Nephron progenitor cell (in vitro differentiated cells): ENCODE measurements at regions not wholly inside any gene's neighbourhood (a gene's known extent, or its start where the extent isn't known, plus 50 kb on each side); places are given as distances from the start of the nearest gene placed in this dataset.

Experiments
- DNase-seq: peaks from one replicate; pipeline ENCODE4 v3.0.0; 2021
- H3K27ac Mint-ChIP-seq: 2 replicates; pipeline ENCODE4 v1.8.0; 2021; ENCODE audit warnings: mild to moderate bottlenecking, moderate library complexity, mixed read lengths
- H3K27me3 Mint-ChIP-seq: 2 replicates; pipeline ENCODE4 v1.8.0; 2021; ENCODE audit warnings: mild to moderate bottlenecking, low read depth, mixed read lengths; ENCODE audit not compliant: poor library complexity
- H3K36me3 Mint-ChIP-seq: 2 replicates; pipeline ENCODE4 v1.8.0; 2021; ENCODE audit warnings: low read depth, mixed read lengths
- H3K4me1 Mint-ChIP-seq: 2 replicates; pipeline ENCODE4 v1.8.0; 2021; ENCODE audit warnings: mixed read lengths
- H3K4me3 Mint-ChIP-seq: 2 replicates; pipeline ENCODE4 v1.8.0; 2021; ENCODE audit warnings: mild to moderate bottlenecking, moderate library complexity, mixed read lengths
- H3K9me3 Mint-ChIP-seq: 2 replicates; pipeline ENCODE4 v1.8.0; 2021; ENCODE audit warnings: mild to moderate bottlenecking, moderate library complexity, mixed read lengths
- TF ChIP-seq, protein P1 (sequence below): fragments of 200-600 bp; sonication (generic); IDR thresholded peaks from 2 replicates; pipeline ENCODE4 v1.5.0; 2021; ENCODE audit warnings: antibody characterized with exemption

- no peak for DNase-seq
- TF ChIP-seq, protein P1, sequence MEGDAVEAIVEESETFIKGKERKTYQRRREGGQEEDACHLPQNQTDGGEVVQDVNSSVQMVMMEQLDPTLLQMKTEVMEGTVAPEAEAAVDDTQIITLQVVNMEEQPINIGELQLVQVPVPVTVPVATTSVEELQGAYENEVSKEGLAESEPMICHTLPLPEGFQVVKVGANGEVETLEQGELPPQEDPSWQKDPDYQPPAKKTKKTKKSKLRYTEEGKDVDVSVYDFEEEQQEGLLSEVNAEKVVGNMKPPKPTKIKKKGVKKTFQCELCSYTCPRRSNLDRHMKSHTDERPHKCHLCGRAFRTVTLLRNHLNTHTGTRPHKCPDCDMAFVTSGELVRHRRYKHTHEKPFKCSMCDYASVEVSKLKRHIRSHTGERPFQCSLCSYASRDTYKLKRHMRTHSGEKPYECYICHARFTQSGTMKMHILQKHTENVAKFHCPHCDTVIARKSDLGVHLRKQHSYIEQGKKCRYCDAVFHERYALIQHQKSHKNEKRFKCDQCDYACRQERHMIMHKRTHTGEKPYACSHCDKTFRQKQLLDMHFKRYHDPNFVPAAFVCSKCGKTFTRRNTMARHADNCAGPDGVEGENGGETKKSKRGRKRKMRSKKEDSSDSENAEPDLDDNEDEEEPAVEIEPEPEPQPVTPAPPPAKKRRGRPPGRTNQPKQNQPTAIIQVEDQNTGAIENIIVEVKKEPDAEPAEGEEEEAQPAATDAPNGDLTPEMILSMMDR, result no peak
- no peak overlapping the region for H3K27ac Mint-ChIP-seq
- no peak overlapping the region for H3K4me3 Mint-ChIP-seq
- no peaks in the 10 kb centered on the region for H3K27me3 Mint-ChIP-seq
- H3K9me3 Mint-ChIP-seq, result peaks cover 18% of the 10 kb centered on the region
- peaks cover 5% of the 10 kb centered on the region for H3K36me3 Mint-ChIP-seq
- H3K4me1 Mint-ChIP-seq, result no peaks in the 10 kb centered on the region
These were observed 237.6 kb downstream of the CSNK2A3 start for GRCh38 chr11:11115475-11115874.

DNA sequence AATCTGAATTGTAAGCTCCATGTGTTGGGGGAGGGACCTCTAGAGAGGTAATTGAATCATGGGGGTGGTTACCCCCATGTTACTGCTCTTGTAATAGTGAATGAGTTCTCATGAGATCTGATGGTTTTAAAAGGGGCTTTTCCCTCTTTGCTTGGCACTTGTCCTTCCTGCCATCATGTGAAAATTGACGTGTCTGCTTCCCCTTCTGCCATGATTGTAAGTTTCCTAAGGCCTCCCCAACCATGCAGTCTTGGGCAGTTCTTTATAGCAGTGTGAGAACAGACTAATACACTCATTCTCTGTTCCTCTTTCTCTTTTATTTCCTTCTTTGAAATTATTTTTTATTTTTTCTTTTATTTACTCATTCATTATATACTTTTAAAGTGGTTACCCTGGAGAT lies 239.4 kb downstream of the CSNK2A3 start:
- no peak for DNase-seq
- TF ChIP-seq, protein P1, result no peak
- Mint-ChIP-seq H3K36me3 (peaks cover 5% of the 10 kb centered on the region), H3K4me3 (no peak overlapping the region), H3K4me1 (no peaks in the 10 kb centered on the region), H3K9me3 (peaks cover 21% of the 10 kb centered on the region), H3K27ac (no peak overlapping the region), H3K27me3 (peaks cover 4% of the 10 kb centered on the region)

- Mint-ChIP-seq H3K4me3 (no peak overlapping the region), H3K9me3 (peaks cover 4% of the 10 kb centered on the region), H3K4me1 (no peaks in the 10 kb centered on the region), H3K27ac (no peak overlapping the region), H3K27me3 (peaks cover 7% of the 10 kb centered on the region), H3K36me3 (no peaks in the 10 kb centered on the region)
- TF ChIP-seq, protein P1, result no peak
- no peak for DNase-seq
These were observed 245.0 kb downstream of the CSNK2A3 start for GRCh38 chr11:11108026-11108425.

DNA sequence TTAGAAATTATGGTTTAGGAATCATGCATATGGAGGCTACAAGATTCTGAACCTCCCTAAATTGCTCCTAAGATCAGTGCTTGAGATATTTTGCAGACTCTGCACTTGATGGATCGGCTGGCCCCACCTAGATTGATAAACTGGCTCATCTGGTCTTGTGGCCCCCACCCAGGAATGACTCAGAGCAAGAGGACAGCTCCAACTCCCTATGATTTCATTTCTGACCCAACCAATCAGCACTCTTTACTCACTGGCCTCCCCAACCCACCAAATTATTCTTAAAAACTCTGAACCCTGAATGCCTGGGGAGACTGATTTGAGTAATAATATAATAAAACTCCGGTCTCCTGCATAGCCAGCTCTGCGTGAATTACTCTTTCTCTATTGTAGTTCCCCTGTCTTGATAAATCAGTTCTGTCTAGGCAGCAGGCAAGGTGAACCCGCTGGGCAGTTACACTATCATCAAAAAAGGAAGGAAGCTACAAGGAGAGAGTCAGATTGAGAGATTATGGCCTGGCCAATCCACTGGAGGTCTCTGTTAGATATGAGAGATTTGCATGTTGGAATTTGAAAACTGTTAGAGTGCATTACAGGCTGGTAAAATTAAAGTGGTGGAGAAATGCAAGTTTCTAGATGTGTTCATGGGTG lies 245.8 kb downstream of the CSNK2A3 start:
- Mint-ChIP-seq H3K27ac (no peak overlapping the region), H3K4me1 (no peaks in the 10 kb centered on the region), H3K4me3 (no peak overlapping the region), H3K9me3 (peaks cover 4% of the 10 kb centered on the region), H3K36me3 (no peaks in the 10 kb centered on the region), H3K27me3 (peaks cover 7% of the 10 kb centered on the region)
- TF ChIP-seq, protein P1, result no peak
- no peak for DNase-seq

GRCh38 chr11:11105361-11105760 lies 247.5 kb upstream of the ZBED5 start:
- no peak for DNase-seq
- Mint-ChIP-seq H3K4me3 (no peak overlapping the region), H3K27ac (no peak overlapping the region), H3K9me3 (peaks cover 4% of the 10 kb centered on the region), H3K4me1 (no peaks in the 10 kb centered on the region), H3K27me3 (peaks cover 7% of the 10 kb centered on the region), H3K36me3 (no peaks in the 10 kb centered on the region)
- TF ChIP-seq, protein P1, result no peak
